Neuron (in vitro differentiated cells): ENCODE measurements at regions not wholly inside any gene's neighbourhood (a gene's known extent, or its start where the extent isn't known, plus 50 kb on each side); places are given as distances from the start of the nearest gene placed in this dataset.

Source experiments
- H2AFZ ChIP-seq: one replicate; pipeline ENCODE4 v1.6.1; 2013; ENCODE audit warnings: low read depth, mild to moderate bottlenecking, inconsistent platforms, low read length, moderate library complexity
- H3K27me3 ChIP-seq: one replicate; pipeline ENCODE4 v1.6.1; 2013; ENCODE audit warnings: low read length; ENCODE audit not compliant: insufficient read depth
- H3K36me3 ChIP-seq: one replicate; pipeline ENCODE4 v1.6.1; 2013; ENCODE audit warnings: low read length; ENCODE audit not compliant: insufficient read depth
- H3K4me1 ChIP-seq: one replicate; pipeline ENCODE4 v1.6.1; 2013; ENCODE audit warnings: low read length; ENCODE audit not compliant: insufficient read depth
- H3K4me3 ChIP-seq: 2 replicates; pipeline ENCODE4 v1.5.1; 2013; ENCODE audit warnings: mild to moderate bottlenecking, low read length, moderate library complexity
- H3K9me3 ChIP-seq: one replicate; pipeline ENCODE4 v1.6.1; 2013; ENCODE audit warnings: low read length

DNA sequence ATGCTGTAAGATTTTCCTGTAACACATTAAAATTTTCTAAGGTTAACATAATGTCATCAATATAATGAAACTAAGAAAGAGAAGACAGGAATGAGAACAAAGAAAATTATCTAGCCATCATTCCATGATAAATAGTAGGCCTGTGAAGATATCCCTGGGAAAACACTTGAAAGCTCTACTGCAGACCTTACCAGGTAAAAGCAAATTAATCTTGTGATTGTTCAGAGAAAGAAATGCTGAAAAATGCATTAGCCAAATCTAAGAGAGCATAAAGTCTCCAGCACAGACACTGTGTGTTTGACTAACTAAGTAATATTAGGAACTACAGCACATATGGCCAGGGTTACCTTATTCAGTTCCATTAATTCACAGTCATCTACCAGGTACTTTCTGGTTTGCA lies 628.3 kb upstream of the GRAMD2B start:
- no peak overlapping the region for H3K4me3 ChIP-seq
- no peaks in the 10 kb centered on the region for H3K36me3 ChIP-seq
- H2AFZ ChIP-seq, result no peak overlapping the region
- no peaks in the 10 kb centered on the region for H3K27me3 ChIP-seq
- no peaks in the 10 kb centered on the region for H3K9me3 ChIP-seq
- no peaks in the 10 kb centered on the region for H3K4me1 ChIP-seq

DNA sequence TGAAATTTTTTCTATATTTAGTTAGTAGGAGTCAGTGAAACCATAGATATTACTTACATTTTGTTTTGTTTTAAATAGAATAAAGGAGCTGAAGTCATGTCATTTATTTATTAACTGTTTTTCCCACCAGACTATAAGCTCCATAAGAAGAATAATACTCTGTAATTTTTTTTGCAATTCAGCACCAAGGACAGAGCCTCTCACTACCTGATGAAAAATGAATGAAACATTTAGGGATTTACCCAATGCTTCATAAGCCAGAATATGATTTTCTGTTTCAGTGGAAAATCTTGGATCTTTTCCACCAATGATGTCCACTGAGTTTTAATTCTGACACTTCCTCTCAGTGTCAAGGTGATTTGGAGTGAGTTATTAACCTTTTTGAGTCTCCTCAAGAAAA lies 624.9 kb upstream of the GRAMD2B start:
- Histone ChIP-seq H3K27me3 (no peaks in the 10 kb centered on the region), H3K9me3 (no peaks in the 10 kb centered on the region), H3K4me1 (no peaks in the 10 kb centered on the region), H3K36me3 (no peaks in the 10 kb centered on the region), H3K4me3 (no peak overlapping the region), H2AFZ (no peak overlapping the region)

DNA sequence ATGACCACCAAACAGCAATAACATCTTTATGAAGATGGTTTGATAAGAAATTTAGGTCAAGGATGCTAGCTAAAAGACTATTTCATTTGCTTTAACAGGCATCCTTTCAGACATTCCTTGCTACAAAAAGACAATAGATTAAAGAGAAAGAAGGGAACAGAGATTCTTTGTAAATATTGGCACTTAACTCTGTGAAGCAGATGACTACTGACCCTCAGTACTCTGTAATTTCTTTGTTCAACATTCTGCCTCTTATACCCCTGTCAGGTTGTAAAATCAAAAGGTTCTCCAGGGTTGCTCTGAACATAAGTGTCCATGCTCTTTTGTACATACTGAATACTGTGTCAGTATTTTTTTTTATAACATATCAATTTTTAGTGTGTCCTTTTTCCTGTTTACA lies 610.6 kb upstream of the GRAMD2B start:
- Histone ChIP-seq H2AFZ (no peak overlapping the region), H3K36me3 (no peaks in the 10 kb centered on the region), H3K27me3 (no peaks in the 10 kb centered on the region), H3K4me3 (no peak overlapping the region), H3K9me3 (no peaks in the 10 kb centered on the region), H3K4me1 (peaks cover 15% of the 10 kb centered on the region)

DNA sequence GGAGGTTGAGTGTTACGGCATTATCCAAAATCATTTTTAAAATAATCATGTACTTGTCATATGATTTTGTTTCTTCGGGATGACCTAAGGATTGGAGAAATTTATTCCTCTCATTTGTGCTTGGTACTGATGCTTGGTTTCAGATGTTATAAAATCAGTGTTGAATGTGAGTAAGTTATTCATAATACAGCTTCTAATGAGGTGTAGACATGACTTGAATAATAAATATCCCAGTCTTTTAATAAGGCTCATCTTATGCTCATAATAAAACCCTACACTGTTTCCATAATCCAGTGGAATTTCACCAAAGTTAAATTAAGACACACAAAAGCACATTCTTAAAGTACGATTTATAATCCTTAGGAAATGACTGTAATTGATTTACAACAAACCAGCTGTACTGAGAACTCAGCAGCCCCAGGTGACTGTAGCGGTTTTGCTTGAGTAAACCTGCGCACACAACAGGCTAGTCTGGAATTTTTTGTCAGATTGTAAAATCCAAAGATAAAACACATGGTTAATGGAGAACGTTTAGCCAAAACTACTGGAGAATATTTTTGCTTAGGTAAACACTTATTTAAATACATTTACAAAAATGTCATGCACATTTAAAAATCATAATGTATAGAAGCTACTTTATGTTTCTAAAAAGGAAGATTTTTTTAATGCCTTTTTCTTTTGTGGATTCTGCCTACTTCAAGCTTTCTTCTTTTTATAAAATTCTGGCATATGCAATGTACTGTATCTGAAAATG lies 609.8 kb upstream of the GRAMD2B start:
- Histone ChIP-seq H3K36me3 (no peaks in the 10 kb centered on the region), H3K4me1 (peaks cover 15% of the 10 kb centered on the region), H3K9me3 (peaks cover 2% of the 10 kb centered on the region), H3K4me3 (no peak overlapping the region), H2AFZ (no peak overlapping the region), H3K27me3 (no peaks in the 10 kb centered on the region)

DNA sequence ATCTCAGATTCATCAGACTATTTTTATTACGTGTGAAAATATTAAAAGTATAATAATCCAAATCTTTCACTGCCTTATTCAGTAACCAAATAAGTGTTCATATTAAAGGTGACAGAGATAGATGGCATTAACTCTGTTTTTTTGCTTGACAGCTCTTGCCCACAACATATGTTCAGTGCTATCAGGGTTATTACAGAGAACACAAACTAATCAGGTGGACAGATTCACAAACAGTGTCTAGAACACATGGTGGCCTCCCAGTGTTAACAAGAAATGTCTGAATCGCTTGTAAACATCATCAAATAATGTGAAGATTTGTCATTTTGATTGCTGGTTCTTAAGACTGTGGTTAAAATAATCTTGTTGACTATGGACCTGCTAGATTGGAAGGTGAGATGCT lies 609.1 kb upstream of the GRAMD2B start:
- H3K9me3 ChIP-seq, result peaks cover 2% of the 10 kb centered on the region
- peaks cover 15% of the 10 kb centered on the region for H3K4me1 ChIP-seq
- H3K27me3 ChIP-seq, result no peaks in the 10 kb centered on the region
- H3K36me3 ChIP-seq, result no peaks in the 10 kb centered on the region
- no peak overlapping the region for H3K4me3 ChIP-seq
- no peak overlapping the region for H2AFZ ChIP-seq

DNA sequence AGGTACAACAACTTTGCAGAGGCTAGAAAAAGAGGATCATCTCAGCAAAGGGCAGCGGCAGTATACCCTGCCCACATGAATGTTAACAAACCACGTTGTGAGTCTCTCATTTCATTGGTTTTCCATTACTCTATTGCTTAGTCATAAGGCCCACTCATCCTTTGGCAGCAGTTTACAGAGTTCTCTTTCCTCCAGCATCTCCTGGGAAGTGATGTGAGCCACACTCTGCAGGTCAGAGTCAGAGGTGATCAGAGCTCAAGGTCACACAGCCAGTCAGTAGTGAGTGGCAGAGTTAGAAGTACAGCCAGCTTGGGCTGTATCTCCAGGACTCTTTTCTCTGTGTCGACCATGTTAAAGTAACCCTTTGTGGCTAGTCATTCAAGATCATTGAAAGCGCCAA lies 599.6 kb upstream of the GRAMD2B start:
- no peaks in the 10 kb centered on the region for H3K27me3 ChIP-seq
- H3K4me3 ChIP-seq, result no peak overlapping the region
- no peaks in the 10 kb centered on the region for H3K4me1 ChIP-seq
- H2AFZ ChIP-seq, result no peak overlapping the region
- H3K9me3 ChIP-seq, result no peaks in the 10 kb centered on the region
- H3K36me3 ChIP-seq, result no peaks in the 10 kb centered on the region

DNA sequence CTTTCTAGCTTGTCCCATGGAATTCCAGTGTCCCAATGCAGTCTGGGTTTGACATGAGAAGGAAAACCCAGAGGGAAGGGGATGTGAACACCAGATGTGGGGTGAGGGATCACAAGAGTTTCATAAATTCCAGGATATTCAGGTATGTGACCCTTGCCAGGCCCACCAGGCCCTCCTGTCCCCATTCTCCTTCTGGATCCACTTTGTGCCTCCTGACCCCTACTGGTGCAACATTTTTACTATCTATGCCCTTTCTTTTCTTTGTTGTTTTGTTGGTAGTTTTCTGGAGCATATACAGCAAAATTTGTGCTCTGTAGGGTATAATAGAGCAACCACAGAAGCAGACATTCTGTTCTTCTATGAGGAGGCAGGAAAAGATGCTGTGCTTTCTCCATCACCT lies 597.0 kb upstream of the GRAMD2B start:
- Histone ChIP-seq H3K4me1 (no peaks in the 10 kb centered on the region), H3K4me3 (no peak overlapping the region), H3K36me3 (no peaks in the 10 kb centered on the region), H2AFZ (no peak overlapping the region), H3K27me3 (no peaks in the 10 kb centered on the region), H3K9me3 (no peaks in the 10 kb centered on the region)

DNA sequence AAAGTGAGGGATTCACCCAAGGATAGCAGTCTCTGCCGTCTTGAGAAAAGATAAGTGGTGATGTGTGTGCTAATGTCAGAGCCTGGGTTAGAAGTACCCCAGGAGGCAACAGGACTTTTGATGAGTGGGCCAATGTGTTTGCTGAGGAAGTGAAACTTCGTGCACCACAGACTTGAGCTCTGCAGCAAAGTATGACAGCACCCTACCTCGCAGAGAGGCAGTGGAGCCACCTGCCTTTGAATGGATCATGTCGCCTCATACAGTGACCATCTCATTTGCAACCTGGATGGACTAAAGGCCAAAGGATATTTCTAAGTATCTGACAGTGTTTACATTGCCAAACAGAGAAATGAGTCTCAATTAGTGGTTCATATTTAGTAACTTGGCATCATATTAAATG lies 593.9 kb upstream of the GRAMD2B start:
- Histone ChIP-seq H3K4me3 (no peak overlapping the region), H3K27me3 (no peaks in the 10 kb centered on the region), H3K36me3 (no peaks in the 10 kb centered on the region), H3K9me3 (no peaks in the 10 kb centered on the region), H2AFZ (no peak overlapping the region), H3K4me1 (peaks cover 2% of the 10 kb centered on the region)

DNA sequence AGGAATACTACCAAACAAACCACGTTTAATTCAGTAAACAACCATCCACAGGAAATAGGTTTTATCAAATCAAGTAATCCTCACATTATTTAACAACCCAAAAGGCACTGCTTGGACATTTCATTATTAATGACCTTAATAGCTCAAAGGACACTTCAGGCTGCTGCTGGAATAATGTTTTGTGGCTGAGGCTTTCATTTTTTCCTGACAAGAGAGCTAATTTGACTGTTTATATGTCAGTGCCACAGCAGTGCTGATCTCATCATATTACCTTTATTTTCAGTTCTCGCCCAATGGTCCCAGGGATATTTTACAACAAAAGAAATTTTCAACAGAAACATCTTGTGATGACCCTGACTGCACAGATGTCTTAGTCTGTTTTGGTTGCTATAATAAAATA lies 589.8 kb upstream of the GRAMD2B start:
- Histone ChIP-seq H3K4me3 (no peak overlapping the region), H3K36me3 (no peaks in the 10 kb centered on the region), H3K27me3 (no peaks in the 10 kb centered on the region), H2AFZ (no peak overlapping the region), H3K4me1 (peaks cover 8% of the 10 kb centered on the region), H3K9me3 (no peaks in the 10 kb centered on the region)

DNA sequence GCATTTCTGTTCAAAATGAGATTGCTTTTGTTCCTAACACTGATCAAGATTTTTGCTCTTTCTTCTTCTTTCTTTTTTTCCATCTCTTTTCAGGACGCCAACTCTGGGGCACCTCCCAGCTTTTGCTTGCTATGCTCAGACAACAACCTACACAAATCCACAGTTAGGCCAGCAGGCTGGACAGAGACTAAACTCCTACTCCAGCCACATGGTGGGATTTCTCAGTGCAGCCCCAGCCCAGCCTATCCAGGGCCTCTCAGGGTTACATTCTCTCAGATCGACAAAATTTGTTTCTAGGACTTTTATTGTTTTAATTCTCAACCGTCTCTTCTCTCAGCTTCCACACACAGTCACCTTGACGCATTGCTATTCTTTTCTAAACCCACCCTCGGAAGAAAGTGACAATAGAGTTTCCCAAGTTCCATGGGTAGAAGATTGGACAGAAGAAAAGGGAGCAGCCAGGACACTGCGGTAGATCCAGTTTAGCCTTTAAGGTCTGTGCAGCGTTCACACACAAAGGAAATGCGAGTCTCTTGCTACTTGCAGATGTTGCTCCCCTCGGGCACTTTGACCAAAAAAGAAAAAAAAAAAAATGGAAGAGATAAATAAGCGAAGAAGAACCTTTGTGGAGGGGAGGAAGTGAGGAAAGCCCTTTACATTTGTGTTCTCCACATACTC lies 588.6 kb upstream of the GRAMD2B start:
- Histone ChIP-seq H3K36me3 (no peaks in the 10 kb centered on the region), H3K4me3 (no peak overlapping the region), H3K27me3 (no peaks in the 10 kb centered on the region), H3K9me3 (no peaks in the 10 kb centered on the region), H2AFZ (no peak overlapping the region), H3K4me1 (peaks cover 8% of the 10 kb centered on the region)

DNA sequence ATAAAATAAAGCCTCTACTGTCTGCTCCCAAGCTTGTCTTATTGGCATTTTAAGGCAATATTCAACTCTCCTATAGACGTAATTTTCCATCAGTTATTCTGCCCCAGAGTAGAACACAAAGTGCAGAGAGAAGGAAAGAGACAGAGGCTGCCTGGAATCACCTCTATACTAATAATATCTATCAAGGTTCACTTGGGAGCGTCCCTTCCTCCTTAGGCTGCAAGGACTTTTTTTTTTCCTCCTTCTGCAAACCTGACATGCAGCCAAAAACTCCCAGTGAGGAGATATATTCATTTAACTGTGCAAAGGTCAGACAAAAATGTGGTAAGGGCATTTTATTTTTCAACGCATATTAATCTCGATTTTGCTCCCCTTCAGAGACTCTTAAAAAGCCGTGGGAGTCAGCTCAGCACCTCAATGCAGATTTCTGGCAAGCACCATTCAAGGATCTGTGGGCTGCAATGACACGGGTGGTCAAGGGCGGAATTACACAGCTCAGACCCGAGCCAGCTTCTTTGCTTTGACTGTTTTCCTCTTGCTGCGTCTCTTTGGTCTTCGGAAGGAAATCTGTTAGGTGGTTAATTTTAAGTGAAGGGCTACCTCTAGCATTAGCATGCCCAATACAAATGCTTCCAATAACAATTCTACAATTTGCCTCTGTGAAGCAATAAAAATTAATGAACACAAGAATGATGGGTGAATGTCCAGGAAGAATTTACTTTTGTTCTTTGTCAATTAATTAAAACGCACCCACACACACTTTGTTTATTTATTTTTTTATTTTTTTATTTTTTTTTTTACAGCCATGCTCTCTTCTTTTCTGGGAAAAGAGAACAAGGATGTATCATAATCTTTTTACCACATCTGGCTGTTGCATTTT lies 587.7 kb upstream of the GRAMD2B start:
- H3K27me3 ChIP-seq, result no peaks in the 10 kb centered on the region
- no peaks in the 10 kb centered on the region for H3K9me3 ChIP-seq
- no peak overlapping the region for H3K4me3 ChIP-seq
- H3K36me3 ChIP-seq, result no peaks in the 10 kb centered on the region
- H3K4me1 ChIP-seq, result peaks cover 8% of the 10 kb centered on the region
- H2AFZ ChIP-seq, result no peak overlapping the region

DNA sequence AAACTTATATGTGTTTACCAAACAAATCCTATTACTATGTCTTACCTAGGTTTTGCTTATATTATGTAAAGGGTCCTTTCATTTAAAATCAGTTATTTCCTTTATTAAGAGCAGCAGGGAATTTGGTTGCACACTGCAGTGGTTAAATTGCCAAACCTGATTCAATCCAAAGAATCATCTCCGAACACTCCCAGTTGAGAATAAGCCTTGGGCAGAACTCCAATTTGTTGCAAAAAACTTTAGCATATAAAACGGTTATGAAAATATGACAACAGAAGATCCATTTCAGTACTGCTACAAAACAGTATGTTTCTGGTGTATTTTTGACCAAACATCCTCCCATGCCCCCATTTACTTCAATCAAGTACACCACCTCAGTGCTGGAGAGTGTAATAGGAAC lies 587.0 kb upstream of the GRAMD2B start:
- H3K4me1 ChIP-seq, result peaks cover 8% of the 10 kb centered on the region
- peaks cover 3% of the 10 kb centered on the region for H3K9me3 ChIP-seq
- no peak overlapping the region for H3K4me3 ChIP-seq
- H3K36me3 ChIP-seq, result no peaks in the 10 kb centered on the region
- no peak overlapping the region for H2AFZ ChIP-seq
- H3K27me3 ChIP-seq, result no peaks in the 10 kb centered on the region

DNA sequence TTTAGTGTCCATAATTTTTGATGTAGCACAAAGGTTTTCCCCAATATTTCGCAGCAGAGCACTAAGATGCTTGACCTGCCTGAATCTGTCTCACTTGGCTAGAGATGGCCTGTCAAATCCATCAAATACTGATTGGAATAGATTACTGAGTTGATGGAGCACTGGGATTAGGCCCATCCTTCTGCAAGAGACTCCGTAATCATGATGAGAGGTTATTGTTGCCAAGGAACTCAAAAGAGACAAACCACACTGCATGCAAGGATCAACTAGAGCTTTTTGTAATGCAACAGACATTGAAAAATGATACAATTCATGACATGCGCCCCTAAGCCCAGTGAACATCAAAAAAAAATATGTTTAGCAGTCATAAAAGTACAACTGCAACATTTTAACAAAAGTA lies 585.3 kb upstream of the GRAMD2B start:
- H3K4me1 ChIP-seq, result peaks cover 8% of the 10 kb centered on the region
- H2AFZ ChIP-seq, result no peak overlapping the region
- H3K36me3 ChIP-seq, result no peaks in the 10 kb centered on the region
- H3K4me3 ChIP-seq, result no peak overlapping the region
- no peaks in the 10 kb centered on the region for H3K27me3 ChIP-seq
- H3K9me3 ChIP-seq, result peaks cover 3% of the 10 kb centered on the region
